ENCODE measurements at regions not wholly inside any gene's neighbourhood (a gene's known extent, or its start where the extent isn't known, plus 50 kb on each side); places are given as distances from the start of the nearest gene placed in this dataset.

GRCh38 chr2:19753314-19753713, 148.5 kb downstream of the TTC32 start:
- POLR2A ChIA-PET: no interaction called here

GRCh38 chr2:19752500-19752899, 149.3 kb downstream of the TTC32 start:
- CTCF ChIA-PET: no interaction called here

More at GRCh38 chr2:19753314-19753713, 148.5 kb downstream of the TTC32 start:
- Histone ChIP-seq H3K36me3 (ENCODE audit: control insufficient read depth, insufficient read depth, low read length) (no peaks in the 10 kb centered on the region), H3K4me3 (ENCODE audit: low read depth, low read length) (no peak overlapping the region), H3K27me3 (ENCODE audit: control insufficient read depth, insufficient read depth, low read length) (peaks cover 2% of the 10 kb centered on the region)
- DNase-seq (ENCODE audit: low read depth): no peak
- no peak for TF ChIP-seq CTCF (IDR thresholded peaks at IDR 0.05; ENCODE audit: insufficient read depth, low read depth, low read length)
- CTCF ChIA-PET: no interaction called here

GRCh38 chr2:19751631-19752030, 150.2 kb downstream of the TTC32 start:
- no peak for DNase-seq (ENCODE audit: low read depth)
- ChIA-PET POLR2A (no interaction called here), CTCF (no interaction called here)
- peaks cover 2% of the 10 kb centered on the region for H3K27me3 ChIP-seq (ENCODE audit: control insufficient read depth, insufficient read depth, low read length)
- TF ChIP-seq CTCF (IDR thresholded peaks at IDR 0.05; ENCODE audit: insufficient read depth, low read depth, low read length): no peak
- no peaks in the 10 kb centered on the region for H3K36me3 ChIP-seq (ENCODE audit: control insufficient read depth, insufficient read depth, low read length)
- H3K4me3 ChIP-seq (ENCODE audit: low read depth, low read length): no peak overlapping the region

More at GRCh38 chr2:19752500-19752899, 149.3 kb downstream of the TTC32 start:
- H3K36me3 ChIP-seq (ENCODE audit: control insufficient read depth, insufficient read depth, low read length): no peaks in the 10 kb centered on the region
- POLR2A ChIA-PET: no interaction called here
- no peak overlapping the region for H3K4me3 ChIP-seq (ENCODE audit: low read depth, low read length)
- DNase-seq (ENCODE audit: low read depth): no peak
- H3K27me3 ChIP-seq (ENCODE audit: control insufficient read depth, insufficient read depth, low read length): peaks cover 2% of the 10 kb centered on the region
- no peak for TF ChIP-seq CTCF (IDR thresholded peaks at IDR 0.05; ENCODE audit: insufficient read depth, low read depth, low read length)

- POLR2A ChIA-PET: no interaction called here
- CTCF ChIA-PET: no interaction called here
- no peak for DNase-seq (ENCODE audit: low read depth)
- Histone ChIP-seq H3K4me3 (ENCODE audit: low read depth, low read length) (no peak overlapping the region), H3K36me3 (ENCODE audit: control insufficient read depth, insufficient read depth, low read length) (no peaks in the 10 kb centered on the region), H3K27me3 (ENCODE audit: control insufficient read depth, insufficient read depth, low read length) (peaks cover 2% of the 10 kb centered on the region)
- no peak for TF ChIP-seq CTCF (IDR thresholded peaks at IDR 0.05; ENCODE audit: insufficient read depth, low read depth, low read length)
These were observed 151.6 kb downstream of the TTC32 start for GRCh38 chr2:19750136-19750535.

GRCh38 chr2:19749507-19749836, 152.3 kb downstream of the TTC32 start:
- TF ChIP-seq CTCF (IDR thresholded peaks at IDR 0.05; ENCODE audit: insufficient read depth, low read depth, low read length): no peak
- H3K4me3 ChIP-seq (ENCODE audit: low read depth, low read length): no peak overlapping the region
- ChIA-PET CTCF (no interaction called here), POLR2A (no interaction called here)
- DNase-seq (ENCODE audit: low read depth): no peak
- peaks cover 2% of the 10 kb centered on the region for H3K27me3 ChIP-seq (ENCODE audit: control insufficient read depth, insufficient read depth, low read length)
- H3K36me3 ChIP-seq (ENCODE audit: control insufficient read depth, insufficient read depth, low read length): no peaks in the 10 kb centered on the region
